Chondrocyte (in vitro differentiated cells): ENCODE measurements at regions not wholly inside any gene's neighbourhood (a gene's known extent, or its start where the extent isn't known, plus 50 kb on each side); places are given as distances from the start of the nearest gene placed in this dataset.

Experiments used
- DNase-seq: peaks from one replicate; pipeline ENCODE4 v3.0.0; 2021; ENCODE audit warnings: mixed read lengths, low spot score
- H3K27ac Mint-ChIP-seq: one replicate; pipeline ENCODE4 v1.8.0; 2021; ENCODE audit warnings: mild to moderate bottlenecking, moderate library complexity, mixed read lengths; ENCODE audit not compliant: unreplicated experiment
- H3K27me3 Mint-ChIP-seq: 2 replicates; pipeline ENCODE4 v1.8.0; 2021; ENCODE audit warnings: low read depth, mixed read lengths
- H3K36me3 Mint-ChIP-seq: 2 replicates; pipeline ENCODE4 v1.8.0; 2021; ENCODE audit warnings: low read depth, mixed read lengths
- H3K4me1 Mint-ChIP-seq: 2 replicates; pipeline ENCODE4 v1.8.0; 2021; ENCODE audit warnings: low read depth, mild to moderate bottlenecking, mixed read lengths
- H3K4me3 Mint-ChIP-seq: one replicate; pipeline ENCODE4 v1.8.0; 2021; ENCODE audit warnings: mild to moderate bottlenecking, moderate library complexity, mixed read lengths; ENCODE audit not compliant: unreplicated experiment
- H3K9me3 Mint-ChIP-seq: 2 replicates; pipeline ENCODE4 v1.8.0; 2021; ENCODE audit warnings: low read depth, mixed read lengths
- CTCF ChIP-seq: fragments of 200-600 bp; sonication (generic); IDR thresholded peaks from 2 replicates; pipeline ENCODE4 v1.5.0; 2021; ENCODE audit warnings: antibody characterized with exemption, mild to moderate bottlenecking, moderate library complexity

- Mint-ChIP-seq H3K36me3 (peaks cover 6% of the 10 kb centered on the region), H3K4me1 (peaks cover 25% of the 10 kb centered on the region), H3K9me3 (no peaks in the 10 kb centered on the region), H3K4me3 (no peak overlapping the region), H3K27me3 (no peaks in the 10 kb centered on the region), H3K27ac (no peak overlapping the region)
- TF ChIP-seq CTCF = no peak
- no peak for DNase-seq
Measured at GRCh38 chr19:7419777-7420439, 68.9 kb downstream of the PEX11G start.

GRCh38 chr19:7421941-7422744 lies 66.7 kb downstream of the PEX11G start:
- no peak for DNase-seq
- H3K4me3 Mint-ChIP-seq = no peak overlapping the region
- TF ChIP-seq CTCF = no peak
- H3K27me3 Mint-ChIP-seq = no peaks in the 10 kb centered on the region
- peaks cover 6% of the 10 kb centered on the region for H3K36me3 Mint-ChIP-seq
- no peaks in the 10 kb centered on the region for H3K9me3 Mint-ChIP-seq
- peaks cover 14% of the 10 kb centered on the region for H3K4me1 Mint-ChIP-seq
- H3K27ac Mint-ChIP-seq = no peak overlapping the region
